ENCODE measurements at regions not wholly inside any gene's neighbourhood (a gene's known extent, or its start where the extent isn't known, plus 50 kb on each side); places are given as distances from the start of the nearest gene placed in this dataset.

GRCh38 chr15:38699633-38700230 is 135.1 kb upstream of the RASGRP1 start:
- TF ChIP-seq PAX5 (IDR thresholded peaks at IDR 0.05; ENCODE audit: insufficient read depth, low read length, severe bottlenecking) (no peak), POLR2AphosphoS5 (IDR thresholded peaks at IDR 0.05; ENCODE audit: low read depth, low read length) (no peak), SPI1 (IDR thresholded peaks at IDR 0.05; ENCODE audit: low read depth, low read length) (no peak), POLR2A (IDR thresholded peaks at IDR 0.05; ENCODE audit: low read depth, low read length) (no peak), TAF1 (IDR thresholded peaks at IDR 0.05; ENCODE audit: low read depth, low read length) (no peak), POU2F2 (IDR thresholded peaks at IDR 0.05; ENCODE audit: low read depth, low read length) (no peak)
- DNase-seq (ENCODE audit: insufficient read length, low spot score) (peak; percentile 22), FAIRE-seq (peak; percentile 92)

GRCh38 chr15:38701149-38701548 is 136.5 kb upstream of the RASGRP1 start:
- TF ChIP-seq POU2F2 (IDR thresholded peaks at IDR 0.05; ENCODE audit: low read depth, low read length): no peak
- TF ChIP-seq POLR2A (IDR thresholded peaks at IDR 0.05; ENCODE audit: low read depth, low read length): no peak
- no peak for TF ChIP-seq TAF1 (IDR thresholded peaks at IDR 0.05; ENCODE audit: low read depth, low read length)
- TF ChIP-seq PAX5 (IDR thresholded peaks at IDR 0.05; ENCODE audit: insufficient read depth, low read length, severe bottlenecking): no peak
- TF ChIP-seq SPI1 (IDR thresholded peaks at IDR 0.05; ENCODE audit: low read depth, low read length): no peak
- no peak for TF ChIP-seq POLR2AphosphoS5 (IDR thresholded peaks at IDR 0.05; ENCODE audit: low read depth, low read length)
- no peak for DNase-seq (ENCODE audit: insufficient read length, low spot score)
- no peak for FAIRE-seq

GRCh38 chr15:38702178-38702912 is 137.7 kb upstream of the RASGRP1 start:
- TF ChIP-seq POU2F2 (IDR thresholded peaks at IDR 0.05; ENCODE audit: low read depth, low read length) (no peak), PAX5 (IDR thresholded peaks at IDR 0.05; ENCODE audit: insufficient read depth, low read length, severe bottlenecking) (no peak), POLR2A (IDR thresholded peaks at IDR 0.05; ENCODE audit: low read depth, low read length) (no peak), TAF1 (IDR thresholded peaks at IDR 0.05; ENCODE audit: low read depth, low read length) (no peak), POLR2AphosphoS5 (IDR thresholded peaks at IDR 0.05; ENCODE audit: low read depth, low read length) (no peak)
- no peak for DNase-seq (ENCODE audit: insufficient read length, low spot score)
- no peak for FAIRE-seq

GRCh38 chr15:38705436-38706219 is 141.0 kb upstream of the RASGRP1 start:
- DNase-seq (ENCODE audit: insufficient read length, low spot score): no peak
- FAIRE-seq: no peak
- TF ChIP-seq PAX5 (IDR thresholded peaks at IDR 0.05; ENCODE audit: insufficient read depth, low read length, severe bottlenecking): no peak
- no peak for TF ChIP-seq SPI1 (IDR thresholded peaks at IDR 0.05; ENCODE audit: low read depth, low read length)

- no peak for DNase-seq (ENCODE audit: insufficient read length, low spot score)
- no peak for FAIRE-seq
- TF ChIP-seq PAX5 (IDR thresholded peaks at IDR 0.05; ENCODE audit: insufficient read depth, low read length, severe bottlenecking) (no peak), POU2F2 (IDR thresholded peaks at IDR 0.05; ENCODE audit: low read depth, low read length) (no peak), TAF1 (IDR thresholded peaks at IDR 0.05; ENCODE audit: low read depth, low read length) (no peak), POLR2AphosphoS5 (IDR thresholded peaks at IDR 0.05; ENCODE audit: low read depth, low read length) (no peak), SPI1 (IDR thresholded peaks at IDR 0.05; ENCODE audit: low read depth, low read length) (no peak), POLR2A (IDR thresholded peaks at IDR 0.05; ENCODE audit: low read depth, low read length) (no peak)
Observed at GRCh38 chr15:38706956-38707355, 142.3 kb upstream of the RASGRP1 start.

- TF ChIP-seq POU2F2 (IDR thresholded peaks at IDR 0.05; ENCODE audit: low read depth, low read length) (no peak), POLR2AphosphoS5 (IDR thresholded peaks at IDR 0.05; ENCODE audit: low read depth, low read length) (no peak), SPI1 (IDR thresholded peaks at IDR 0.05; ENCODE audit: low read depth, low read length) (no peak), TAF1 (IDR thresholded peaks at IDR 0.05; ENCODE audit: low read depth, low read length) (no peak)
- FAIRE-seq (peak; percentile 66), DNase-seq (ENCODE audit: insufficient read length, low spot score) (peak; percentile 6)
Observed at GRCh38 chr15:38707802-38708671, 143.4 kb upstream of the RASGRP1 start.

GRCh38 chr15:38708672-38709180 is 144.1 kb upstream of the RASGRP1 start:
- no peak for DNase-seq (ENCODE audit: insufficient read length, low spot score)
- no peak for FAIRE-seq
- no peak for TF ChIP-seq POU2F2 (IDR thresholded peaks at IDR 0.05; ENCODE audit: low read depth, low read length)
- no peak for TF ChIP-seq SPI1 (IDR thresholded peaks at IDR 0.05; ENCODE audit: low read depth, low read length)
- TF ChIP-seq TAF1 (IDR thresholded peaks at IDR 0.05; ENCODE audit: low read depth, low read length): no peak
- no peak for TF ChIP-seq PAX5 (IDR thresholded peaks at IDR 0.05; ENCODE audit: insufficient read depth, low read length, severe bottlenecking)
- TF ChIP-seq POLR2AphosphoS5 (IDR thresholded peaks at IDR 0.05; ENCODE audit: low read depth, low read length): no peak
- TF ChIP-seq POLR2A (IDR thresholded peaks at IDR 0.05; ENCODE audit: low read depth, low read length): no peak

- DNase-seq (ENCODE audit: insufficient read length, low spot score) (no peak), FAIRE-seq (no peak)
- TF ChIP-seq TAF1 (IDR thresholded peaks at IDR 0.05; ENCODE audit: low read depth, low read length) (no peak), PAX5 (IDR thresholded peaks at IDR 0.05; ENCODE audit: insufficient read depth, low read length, severe bottlenecking) (no peak), POU2F2 (IDR thresholded peaks at IDR 0.05; ENCODE audit: low read depth, low read length) (no peak), POLR2A (IDR thresholded peaks at IDR 0.05; ENCODE audit: low read depth, low read length) (no peak), SPI1 (IDR thresholded peaks at IDR 0.05; ENCODE audit: low read depth, low read length) (no peak), POLR2AphosphoS5 (IDR thresholded peaks at IDR 0.05; ENCODE audit: low read depth, low read length) (no peak)
Observed at GRCh38 chr15:38709196-38709595, 144.6 kb upstream of the RASGRP1 start.
